ENCODE measurements at regions not wholly inside any gene's neighbourhood (a gene's known extent, or its start where the extent isn't known, plus 50 kb on each side); places are given as distances from the start of the nearest gene placed in this dataset.

DNA sequence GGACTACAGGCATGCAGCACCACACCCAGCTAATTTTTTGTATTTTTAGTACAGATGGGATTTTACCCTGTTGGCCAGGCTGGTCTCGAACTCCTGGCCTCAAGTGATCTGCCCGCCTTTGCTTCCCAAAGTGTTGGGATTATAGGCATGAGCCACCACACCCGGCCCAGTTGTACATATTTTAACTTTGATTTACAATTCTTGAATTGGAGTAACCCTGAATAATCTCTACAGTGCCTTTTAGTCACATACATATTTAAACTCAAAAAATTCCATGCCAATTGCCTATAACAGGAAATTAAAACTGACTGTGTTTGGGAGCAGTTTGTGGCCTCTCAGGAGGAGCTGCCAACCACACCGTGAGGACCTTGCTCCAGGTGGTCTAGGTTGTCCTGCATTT is 199.8 kb upstream of the PDE10A start:
- TF ChIP-seq, protein P1, sequence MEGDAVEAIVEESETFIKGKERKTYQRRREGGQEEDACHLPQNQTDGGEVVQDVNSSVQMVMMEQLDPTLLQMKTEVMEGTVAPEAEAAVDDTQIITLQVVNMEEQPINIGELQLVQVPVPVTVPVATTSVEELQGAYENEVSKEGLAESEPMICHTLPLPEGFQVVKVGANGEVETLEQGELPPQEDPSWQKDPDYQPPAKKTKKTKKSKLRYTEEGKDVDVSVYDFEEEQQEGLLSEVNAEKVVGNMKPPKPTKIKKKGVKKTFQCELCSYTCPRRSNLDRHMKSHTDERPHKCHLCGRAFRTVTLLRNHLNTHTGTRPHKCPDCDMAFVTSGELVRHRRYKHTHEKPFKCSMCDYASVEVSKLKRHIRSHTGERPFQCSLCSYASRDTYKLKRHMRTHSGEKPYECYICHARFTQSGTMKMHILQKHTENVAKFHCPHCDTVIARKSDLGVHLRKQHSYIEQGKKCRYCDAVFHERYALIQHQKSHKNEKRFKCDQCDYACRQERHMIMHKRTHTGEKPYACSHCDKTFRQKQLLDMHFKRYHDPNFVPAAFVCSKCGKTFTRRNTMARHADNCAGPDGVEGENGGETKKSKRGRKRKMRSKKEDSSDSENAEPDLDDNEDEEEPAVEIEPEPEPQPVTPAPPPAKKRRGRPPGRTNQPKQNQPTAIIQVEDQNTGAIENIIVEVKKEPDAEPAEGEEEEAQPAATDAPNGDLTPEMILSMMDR (IDR thresholded peaks at IDR 0.05; ENCODE audit: insufficient read depth, low read depth, low read length), result no peak
- TF ChIP-seq EZH2 (IDR thresholded peaks at IDR 0.05; ENCODE audit: insufficient read depth, low read length), result no peak
